ENCODE measurements at regions not wholly inside any gene's neighbourhood (a gene's known extent, or its start where the extent isn't known, plus 50 kb on each side); places are given as distances from the start of the nearest gene placed in this dataset.

GRCh38 chr10:3404381-3404780 lies 231.8 kb upstream of the PITRM1 start:
- no peak for DNase-seq (ENCODE audit: low read depth)
- no peak overlapping the region for H3K4me3 ChIP-seq (ENCODE audit: low read depth, low read length)
- TF ChIP-seq MAX (IDR thresholded peaks at IDR 0.05; ENCODE audit: low read depth, low read length) (no peak), MYC (IDR thresholded peaks at IDR 0.05; ENCODE audit: low read depth, low read length) (no peak), CTCF (IDR thresholded peaks at IDR 0.05; ENCODE audit: low read depth, low read length) (no peak)

- no peak overlapping the region for H3K4me3 ChIP-seq (ENCODE audit: low read depth, low read length)
- DNase-seq (ENCODE audit: low read depth), result no peak
- TF ChIP-seq POLR2A (IDR thresholded peaks at IDR 0.05; ENCODE audit: extremely low read depth, insufficient read length) (no peak), CTCF (IDR thresholded peaks at IDR 0.05; ENCODE audit: low read depth, low read length) (no peak)
Measured at GRCh38 chr10:3402187-3402751, 229.7 kb upstream of the PITRM1 start.

- DNase-seq (ENCODE audit: low read depth), result no peak
- TF ChIP-seq POLR2A (IDR thresholded peaks at IDR 0.05; ENCODE audit: extremely low read depth, insufficient read length), result no peak
- no peak for TF ChIP-seq MAX (IDR thresholded peaks at IDR 0.05; ENCODE audit: low read depth, low read length)
- no peak for TF ChIP-seq CTCF (IDR thresholded peaks at IDR 0.05; ENCODE audit: low read depth, low read length)
- TF ChIP-seq MYC (IDR thresholded peaks at IDR 0.05; ENCODE audit: low read depth, low read length), result no peak
- H3K4me3 ChIP-seq (ENCODE audit: low read depth, low read length), result no peak overlapping the region
Measured at GRCh38 chr10:3401491-3401938, 228.9 kb upstream of the PITRM1 start.

- H3K4me3 ChIP-seq (ENCODE audit: low read depth, low read length), result no peak overlapping the region
- no peak for DNase-seq (ENCODE audit: low read depth)
- no peak for TF ChIP-seq MAX (IDR thresholded peaks at IDR 0.05; ENCODE audit: low read depth, low read length)
- TF ChIP-seq MYC (IDR thresholded peaks at IDR 0.05; ENCODE audit: low read depth, low read length), result no peak
- TF ChIP-seq CTCF (IDR thresholded peaks at IDR 0.05; ENCODE audit: low read depth, low read length), result no peak
- no peak for TF ChIP-seq POLR2A (IDR thresholded peaks at IDR 0.05; ENCODE audit: extremely low read depth, insufficient read length)
Measured at GRCh38 chr10:3400348-3400747, 227.8 kb upstream of the PITRM1 start.

GRCh38 chr10:3399756-3400155 lies 227.2 kb upstream of the PITRM1 start:
- no peak for DNase-seq (ENCODE audit: low read depth)
- TF ChIP-seq MAX (IDR thresholded peaks at IDR 0.05; ENCODE audit: low read depth, low read length), result no peak
- TF ChIP-seq MYC (IDR thresholded peaks at IDR 0.05; ENCODE audit: low read depth, low read length), result no peak
- H3K4me3 ChIP-seq (ENCODE audit: low read depth, low read length), result no peak overlapping the region

GRCh38 chr10:3398825-3399646 lies 226.5 kb upstream of the PITRM1 start:
- TF ChIP-seq MYC (IDR thresholded peaks at IDR 0.05; ENCODE audit: low read depth, low read length) (no peak), MAX (IDR thresholded peaks at IDR 0.05; ENCODE audit: low read depth, low read length) (no peak), POLR2A (IDR thresholded peaks at IDR 0.05; ENCODE audit: extremely low read depth, insufficient read length) (no peak)
- H3K4me3 ChIP-seq (ENCODE audit: low read depth, low read length), result no peak overlapping the region
- no peak for DNase-seq (ENCODE audit: low read depth)
